ENCODE measurements at regions not wholly inside any gene's neighbourhood (a gene's known extent, or its start where the extent isn't known, plus 50 kb on each side); places are given as distances from the start of the nearest gene placed in this dataset.

- POLR2A ChIA-PET: no interaction called here
- FAIRE-seq: no peak
- H3K9ac ChIP-seq (ENCODE audit: insufficient read depth in 1 of 2, low read depth in 2 of 2, low read length in 2 of 2): no peak overlapping the region
- H3K4me1 ChIP-seq (replicated peaks in 1 of 2; ENCODE audit: control insufficient read depth in 2 of 2, insufficient read depth in 2 of 2, low read length in 2 of 2): no peaks in the 10 kb centered on the region
- no peak for DNase-seq (ENCODE audit: extremely low read depth in 1 of 4, low spot score in 3 of 4)
- intact Hi-C loops (cut with micrococcal nuclease) (no loop called here), in situ Hi-C loops (cut with MboI) (no loop called here)
- H3K9me1 ChIP-seq (ENCODE audit: control insufficient read depth, insufficient read depth, low read length): no peaks in the 10 kb centered on the region
- no peak overlapping the region for H3K4me2 ChIP-seq (ENCODE audit: insufficient read depth, low read length)
- no peaks in the 10 kb centered on the region for H4K20me1 ChIP-seq (replicated peaks; ENCODE audit: control insufficient read depth, insufficient read depth, low read length)
- no peaks in the 10 kb centered on the region for H3K79me2 ChIP-seq (ENCODE audit: control insufficient read depth, insufficient read depth, low read length)
- no peaks in the 10 kb centered on the region for H3K9me3 ChIP-seq (replicated peaks; ENCODE audit: control insufficient read depth, insufficient read depth, low read depth, low read length)
- CTCF ChIA-PET (ENCODE audit: low intra/inter-chr PET ratio): no interaction called here
- no peak for TF ChIP-seq BRD4 (IDR thresholded peaks at IDR 0.05)
- no peak for TF ChIP-seq ZNF253 (CRISPR knock-in tag; conservative IDR thresholded peaks at IDR 0.05)
- TF ChIP-seq FOXO4 (CRISPR knock-in tag; IDR thresholded peaks at IDR 0.05): no peak
- TF ChIP-seq NUFIP1 (IDR thresholded peaks at IDR 0.05; ENCODE audit: partially characterized antibody): no peak
- TF ChIP-seq ZBTB43 (CRISPR knock-in tag; IDR thresholded peaks at IDR 0.05): no peak
- H3K4me3 ChIP-seq: no peak overlapping the region
- no peak overlapping the region for H2AFZ ChIP-seq (ENCODE audit: low read depth, low read length)
- H3K27ac ChIP-seq (ENCODE audit: extremely low read depth, low read depth, low read length): no peak overlapping the region
- H3K27me3 ChIP-seq (ENCODE audit: control insufficient read depth in 2 of 2, insufficient read depth in 2 of 2, low read length in 2 of 2): no peaks in the 10 kb centered on the region
- BruUV-seq (replicated peaks): no TSS peak
- ATAC-seq: no peak
- no peaks in the 10 kb centered on the region for H3K36me3 ChIP-seq (ENCODE audit: control insufficient read depth, insufficient read depth, low read length)
Observed at GRCh38 chr2:199024224-199024623, 433.5 kb downstream of the SATB2 start.
